ENCODE measurements at regions not wholly inside any gene's neighbourhood (a gene's known extent, or its start where the extent isn't known, plus 50 kb on each side); places are given as distances from the start of the nearest gene placed in this dataset.

- no peak for DNase-seq
- Histone ChIP-seq H3K4me2 (ENCODE audit: unreplicated experiment) (no peak overlapping the region), H3K79me2 (ENCODE audit: insufficient read depth) (no peaks in the 10 kb centered on the region), H3K4me3 (no peak overlapping the region), H3K27ac (no peak overlapping the region), H3K9me2 (ENCODE audit: insufficient read depth) (no peaks in the 10 kb centered on the region), H4K20me1 (ENCODE audit: insufficient read depth) (no peaks in the 10 kb centered on the region), H3F3A (ENCODE audit: insufficient read depth) (no peaks in the 10 kb centered on the region), H3K4me1 (ENCODE audit: insufficient read depth) (peaks cover 9% of the 10 kb centered on the region), H3K27me3 (replicated peaks; ENCODE audit: insufficient read depth) (no peaks in the 10 kb centered on the region), H3K36me3 (ENCODE audit: low read depth) (no peaks in the 10 kb centered on the region), H2AFZ (0 out of 2 replicates have a peak overlapping the region, but pooled peaks have one; percentile 48), H3K9me3 (ENCODE audit: low read depth) (no peaks in the 10 kb centered on the region), H3K9ac (0 out of 2 replicates have a peak overlapping the region, but pooled peaks have one; percentile 36)
- 100% methylated on average over 1 of the region's 1 CpG for WGBS, 2 experiments (ENCODE audit: low coverage in 1 of 2, low lambda C conversion rate in 2 of 2, missing lambda C conversion rate in 2 of 2)
- no peak for TF ChIP-seq EZH2phosphoT487 (IDR thresholded peaks at IDR 0.05; ENCODE audit: insufficient read depth, low read depth)
- no peak for TF ChIP-seq EZH2 (IDR thresholded peaks at IDR 0.05; ENCODE audit: insufficient read depth, poor library complexity, severe bottlenecking)
- in situ Hi-C loops (cut with MboI), result no loop called here
These were observed 58.4 kb downstream of the ZFP36L2 start for GRCh38 chr2:43168016-43168369.

DNA sequence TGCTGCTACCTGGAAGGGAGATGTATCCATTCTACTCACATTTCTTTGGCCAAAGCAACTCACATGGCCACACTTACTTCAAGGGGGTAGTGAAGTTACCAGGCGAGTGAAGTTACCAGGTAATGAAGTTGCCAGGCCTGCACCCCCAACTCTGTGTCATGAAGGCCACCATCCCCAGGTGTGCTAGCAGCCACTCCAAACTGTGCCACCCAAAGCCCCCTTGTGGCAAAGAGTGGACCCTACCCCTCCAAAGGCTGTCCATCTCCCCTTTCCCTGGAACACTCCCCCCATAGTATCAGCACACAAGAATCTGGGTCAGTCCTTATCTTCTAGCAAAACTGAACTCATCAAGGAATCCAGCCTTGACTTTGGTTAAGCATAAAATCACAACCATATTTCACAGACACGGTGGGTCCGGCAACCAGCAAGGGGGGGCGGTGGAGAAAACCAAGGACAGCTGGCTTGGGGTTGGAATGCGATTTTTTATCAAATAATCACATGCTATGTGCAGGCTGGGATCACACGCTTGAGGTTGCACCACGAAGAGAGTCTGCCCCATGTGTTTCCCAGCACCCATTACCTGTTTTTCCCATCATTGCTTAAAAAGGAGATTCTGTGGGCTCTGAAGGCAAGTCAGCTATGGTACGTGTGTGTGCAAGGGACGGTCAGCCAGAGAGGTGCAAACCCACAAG is 60.9 kb downstream of the ZFP36L2 start:
- Histone ChIP-seq H3K9me2 (ENCODE audit: insufficient read depth) (no peaks in the 10 kb centered on the region), H3K4me2 (ENCODE audit: unreplicated experiment) (no peak overlapping the region), H3K27me3 (replicated peaks; ENCODE audit: insufficient read depth) (no peaks in the 10 kb centered on the region), H3K9me3 (ENCODE audit: low read depth) (no peaks in the 10 kb centered on the region), H2AFZ (no peak overlapping the region), H3K79me2 (ENCODE audit: insufficient read depth) (no peaks in the 10 kb centered on the region), H3F3A (ENCODE audit: insufficient read depth) (no peaks in the 10 kb centered on the region), H3K4me1 (ENCODE audit: insufficient read depth) (peaks cover 9% of the 10 kb centered on the region), H3K4me3 (no peak overlapping the region), H3K9ac (no peak overlapping the region), H3K36me3 (ENCODE audit: low read depth) (no peaks in the 10 kb centered on the region), H4K20me1 (ENCODE audit: insufficient read depth) (no peaks in the 10 kb centered on the region), H3K27ac (no peak overlapping the region)
- DNase-seq, result no peak
- in situ Hi-C loops (cut with MboI), result no loop called here
- TF ChIP-seq EZH2phosphoT487 (IDR thresholded peaks at IDR 0.05; ENCODE audit: insufficient read depth, low read depth) (no peak), EZH2 (IDR thresholded peaks at IDR 0.05; ENCODE audit: insufficient read depth, poor library complexity, severe bottlenecking) (no peak)
- WGBS, 2 experiments (ENCODE audit: low coverage in 1 of 2, low lambda C conversion rate in 2 of 2, missing lambda C conversion rate in 2 of 2), result 84 to 86% methylated on average over 9 of the region's 9 CpGs

DNA sequence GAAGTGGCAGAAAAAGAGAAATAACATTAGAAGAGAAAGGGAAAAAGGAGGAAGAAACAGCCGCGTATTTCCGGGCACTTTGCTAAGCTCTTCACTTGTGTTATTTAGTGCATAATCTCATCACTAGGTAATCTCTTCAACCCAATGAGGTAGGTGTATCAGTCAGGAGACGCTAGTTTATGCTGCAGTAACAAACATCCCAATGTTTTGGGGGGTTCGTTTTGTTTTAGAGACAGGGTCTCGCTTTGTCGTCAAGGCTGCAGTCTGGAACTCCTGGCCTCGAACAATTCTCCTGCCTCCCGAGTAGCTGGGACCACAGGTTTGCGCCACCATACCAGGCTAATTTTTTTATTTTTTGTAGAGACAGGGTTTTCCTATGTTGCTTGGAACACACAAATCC is 61.7 kb downstream of the ZFP36L2 start:
- TF ChIP-seq EZH2 (IDR thresholded peaks at IDR 0.05; ENCODE audit: insufficient read depth, poor library complexity, severe bottlenecking), result no peak
- no peak for TF ChIP-seq EZH2phosphoT487 (IDR thresholded peaks at IDR 0.05; ENCODE audit: insufficient read depth, low read depth)
- peaks cover 16% of the 10 kb centered on the region for H3K4me1 ChIP-seq (ENCODE audit: insufficient read depth)
- H2AFZ ChIP-seq, result no peak overlapping the region
- H3F3A ChIP-seq (ENCODE audit: insufficient read depth), result peaks cover 1% of the 10 kb centered on the region; the same call in 1 of the 2 replicates
- H3K27me3 ChIP-seq (replicated peaks; ENCODE audit: insufficient read depth), result no peaks in the 10 kb centered on the region
- WGBS, 2 experiments (ENCODE audit: low coverage in 1 of 2, low lambda C conversion rate in 2 of 2, missing lambda C conversion rate in 2 of 2), result 96 to 97% methylated on average over 10 of the region's 10 CpGs
- in situ Hi-C loops (cut with MboI), result no loop called here
- no peak overlapping the region for H3K27ac ChIP-seq
- no peak overlapping the region for H3K4me2 ChIP-seq (ENCODE audit: unreplicated experiment)
- no peaks in the 10 kb centered on the region for H3K9me3 ChIP-seq (ENCODE audit: low read depth)
- no peaks in the 10 kb centered on the region for H3K9me2 ChIP-seq (ENCODE audit: insufficient read depth)
- DNase-seq, result no peak
- H4K20me1 ChIP-seq (ENCODE audit: insufficient read depth), result no peaks in the 10 kb centered on the region
- no peak overlapping the region for H3K9ac ChIP-seq
- H3K36me3 ChIP-seq (ENCODE audit: low read depth), result no peaks in the 10 kb centered on the region
- no peaks in the 10 kb centered on the region for H3K79me2 ChIP-seq (ENCODE audit: insufficient read depth)
- no peak overlapping the region for H3K4me3 ChIP-seq

DNA sequence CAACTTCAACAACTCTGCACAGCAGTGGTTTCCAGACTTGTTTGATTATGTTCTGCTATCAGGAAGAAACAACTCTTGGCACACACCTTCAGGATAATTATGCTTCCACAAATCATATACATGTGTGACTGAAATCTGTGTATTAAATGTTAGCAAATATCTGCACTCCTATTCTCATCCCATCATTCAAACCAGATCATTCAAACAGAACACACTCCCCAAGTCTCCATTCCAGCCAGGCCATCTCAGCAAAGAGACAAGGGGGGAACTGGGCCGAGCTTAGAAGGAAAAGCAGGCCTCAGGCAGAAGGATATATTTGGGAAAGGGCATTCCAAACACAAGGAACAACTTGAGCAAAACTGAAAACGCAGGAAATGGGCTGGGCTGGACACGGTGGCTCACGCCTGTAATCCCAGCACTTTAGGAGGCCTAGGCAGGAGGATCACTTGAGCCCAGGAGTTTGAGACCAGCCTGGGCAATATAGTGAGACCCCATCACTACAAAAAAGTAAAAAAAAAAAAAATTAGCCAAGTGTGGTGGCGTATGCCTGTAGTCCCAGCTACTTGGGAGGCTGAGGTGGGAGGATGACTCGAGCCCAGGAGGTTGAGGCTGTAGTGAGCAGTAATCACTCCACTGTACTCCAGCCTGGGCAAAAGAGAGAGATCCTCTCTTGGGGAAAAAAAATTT is 62.7 kb downstream of the ZFP36L2 start:
- no peak for TF ChIP-seq EZH2phosphoT487 (IDR thresholded peaks at IDR 0.05; ENCODE audit: insufficient read depth, low read depth)
- TF ChIP-seq EZH2 (IDR thresholded peaks at IDR 0.05; ENCODE audit: insufficient read depth, poor library complexity, severe bottlenecking), result no peak
- Histone ChIP-seq H3K27me3 (replicated peaks; ENCODE audit: insufficient read depth) (no peaks in the 10 kb centered on the region), H3K9me3 (ENCODE audit: low read depth) (no peaks in the 10 kb centered on the region), H3K4me2 (ENCODE audit: unreplicated experiment) (no peak overlapping the region), H3K36me3 (ENCODE audit: low read depth) (no peaks in the 10 kb centered on the region), H3F3A (ENCODE audit: insufficient read depth) (peaks cover 9% of the 10 kb centered on the region; the same call in 1 of the 2 replicates), H3K4me3 (no peak overlapping the region), H3K79me2 (ENCODE audit: insufficient read depth) (no peaks in the 10 kb centered on the region), H3K9ac (no peak overlapping the region), H3K4me1 (ENCODE audit: insufficient read depth) (peaks cover 18% of the 10 kb centered on the region), H3K27ac (no peak overlapping the region), H4K20me1 (ENCODE audit: insufficient read depth) (no peaks in the 10 kb centered on the region), H2AFZ (no peak overlapping the region), H3K9me2 (ENCODE audit: insufficient read depth) (no peaks in the 10 kb centered on the region)
- WGBS, 2 experiments (ENCODE audit: low coverage in 1 of 2, low lambda C conversion rate in 2 of 2, missing lambda C conversion rate in 2 of 2), result 54% methylated on average over 6 of the region's 6 CpGs
- in situ Hi-C loops (cut with MboI), result no loop called here
- DNase-seq, result no peak
